RWPE2 (cell line): ENCODE measurements at regions not wholly inside any gene's neighbourhood (a gene's known extent, or its start where the extent isn't known, plus 50 kb on each side); places are given as distances from the start of the nearest gene placed in this dataset.

Experiments
- ATAC-seq: fragments of 200-7000 bp; cut with Tn5 transposase; 3 replicates; pipeline ENCODE4 v1.9.1; 2021; ENCODE audit warnings: low read depth
- DNase-seq: peaks from one replicate; pipeline ENCODE4 v3.0.0-alpha.2; 2020; ENCODE audit warnings: low spot score
- H3K27ac ChIP-seq: fragments of 450-650 bp; 2 replicates; pipeline ENCODE4 v1.5.1; 2017; ENCODE audit warnings: mild to moderate bottlenecking; ENCODE audit not compliant: poor library complexity, severe bottlenecking
- H3K27me3 ChIP-seq: fragments of 250-450 bp; sonication (Bioruptor Pico); 2 replicates; pipeline ENCODE4 v1.5.1; 2021; ENCODE audit warnings: mild to moderate bottlenecking, moderate library complexity; ENCODE audit not compliant: insufficient read depth, poor library complexity, severe bottlenecking
- H3K36me3 ChIP-seq: fragments of 250-450 bp; sonication (Bioruptor Pico); 2 replicates; pipeline ENCODE4 v1.5.1; 2020; ENCODE audit warnings: low read depth, mild to moderate bottlenecking, moderate library complexity
- H3K4me1 ChIP-seq: fragments of 250-450 bp; sonication (Bioruptor Pico); 2 replicates; pipeline ENCODE4 v1.5.1; 2021; ENCODE audit warnings: mild to moderate bottlenecking, moderate library complexity; ENCODE audit not compliant: insufficient read depth, poor library complexity, severe bottlenecking
- H3K4me3 ChIP-seq: fragments of 250-450 bp; sonication (Bioruptor Pico); 2 replicates; pipeline ENCODE4 v1.5.1; 2021; ENCODE audit warnings: mild to moderate bottlenecking, moderate library complexity; ENCODE audit not compliant: severe bottlenecking
- H3K9me3 ChIP-seq: fragments of 250-450 bp; sonication (Bioruptor Pico); 2 replicates; pipeline ENCODE4 v1.5.1; 2021; ENCODE audit warnings: mild to moderate bottlenecking, moderate library complexity; ENCODE audit not compliant: severe bottlenecking
- TF ChIP-seq, protein P1 (sequence below): fragments of 450-650 bp; IDR thresholded peaks from one replicate; pipeline ENCODE4 v1.5.1; 2017; ENCODE audit warnings: mild to moderate bottlenecking, moderate library complexity; ENCODE audit not compliant: poor library complexity, severe bottlenecking

DNA sequence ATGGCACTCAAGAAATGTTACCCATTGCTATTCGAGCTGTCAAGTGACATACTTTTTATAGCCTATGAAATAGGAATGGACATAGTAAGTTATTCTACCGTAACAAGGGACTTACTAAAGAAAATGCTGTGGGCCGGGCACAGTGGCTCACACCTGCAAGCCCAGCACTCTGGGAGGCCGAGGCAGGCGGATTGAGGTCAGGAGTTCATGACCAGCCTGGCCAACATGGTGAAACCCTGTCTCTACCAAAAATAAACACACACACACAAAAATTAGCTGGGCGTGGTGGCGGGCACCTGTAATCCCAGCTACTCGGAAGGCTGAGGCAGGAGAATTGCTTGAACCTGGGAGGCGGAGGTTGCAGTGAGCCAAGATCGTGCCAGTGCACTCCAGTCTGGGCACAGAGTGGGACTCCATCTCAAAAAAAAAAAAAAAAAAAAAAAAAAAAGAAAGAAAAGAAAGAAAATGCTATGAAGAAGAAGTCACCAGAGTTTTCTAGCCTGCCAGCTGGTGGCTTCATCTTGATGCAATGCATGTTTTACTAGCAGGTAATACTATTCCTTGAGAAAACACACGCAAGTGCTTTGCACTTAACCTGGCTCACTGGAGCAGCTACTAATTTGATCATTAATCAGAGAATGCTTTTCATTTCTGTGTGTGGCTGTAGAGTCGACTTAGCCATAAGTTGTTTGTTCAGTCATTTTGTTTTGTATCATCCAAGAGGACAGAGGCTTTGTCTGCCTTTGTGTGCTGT, 166.7 kb upstream of the MYL2 start:
- Histone ChIP-seq H3K9me3 (no peaks in the 10 kb centered on the region), H3K4me3 (no peak overlapping the region), H3K36me3 (no peaks in the 10 kb centered on the region), H3K4me1 (no peaks in the 10 kb centered on the region), H3K27me3 (no peaks in the 10 kb centered on the region), H3K27ac (no peak overlapping the region)
- ATAC-seq = no peak
- DNase-seq = no peak
- TF ChIP-seq, protein P1, sequence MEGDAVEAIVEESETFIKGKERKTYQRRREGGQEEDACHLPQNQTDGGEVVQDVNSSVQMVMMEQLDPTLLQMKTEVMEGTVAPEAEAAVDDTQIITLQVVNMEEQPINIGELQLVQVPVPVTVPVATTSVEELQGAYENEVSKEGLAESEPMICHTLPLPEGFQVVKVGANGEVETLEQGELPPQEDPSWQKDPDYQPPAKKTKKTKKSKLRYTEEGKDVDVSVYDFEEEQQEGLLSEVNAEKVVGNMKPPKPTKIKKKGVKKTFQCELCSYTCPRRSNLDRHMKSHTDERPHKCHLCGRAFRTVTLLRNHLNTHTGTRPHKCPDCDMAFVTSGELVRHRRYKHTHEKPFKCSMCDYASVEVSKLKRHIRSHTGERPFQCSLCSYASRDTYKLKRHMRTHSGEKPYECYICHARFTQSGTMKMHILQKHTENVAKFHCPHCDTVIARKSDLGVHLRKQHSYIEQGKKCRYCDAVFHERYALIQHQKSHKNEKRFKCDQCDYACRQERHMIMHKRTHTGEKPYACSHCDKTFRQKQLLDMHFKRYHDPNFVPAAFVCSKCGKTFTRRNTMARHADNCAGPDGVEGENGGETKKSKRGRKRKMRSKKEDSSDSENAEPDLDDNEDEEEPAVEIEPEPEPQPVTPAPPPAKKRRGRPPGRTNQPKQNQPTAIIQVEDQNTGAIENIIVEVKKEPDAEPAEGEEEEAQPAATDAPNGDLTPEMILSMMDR = no peak

DNA sequence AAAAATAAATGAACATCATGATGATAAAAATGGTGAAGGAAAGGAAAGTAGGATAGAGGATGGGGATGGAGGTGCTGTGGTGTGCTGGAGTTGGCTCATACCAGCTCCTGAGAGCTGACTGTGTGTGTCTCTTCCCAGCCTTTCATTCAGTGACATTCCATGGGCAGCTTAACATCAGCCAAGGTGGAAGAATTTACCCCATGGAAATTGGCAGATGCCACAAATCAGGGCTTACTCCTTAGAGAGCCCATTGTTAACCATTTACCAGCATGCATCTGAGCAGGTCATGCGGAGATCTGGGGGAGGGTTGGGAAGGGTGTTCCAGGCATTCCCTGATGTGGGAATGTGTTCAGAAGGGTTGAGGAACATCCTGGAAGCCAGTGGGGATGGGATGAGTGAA, 164.7 kb upstream of the MYL2 start:
- H3K4me3 ChIP-seq = no peak overlapping the region
- TF ChIP-seq, protein P1 = no peak
- no peaks in the 10 kb centered on the region for H3K9me3 ChIP-seq
- H3K27me3 ChIP-seq = no peaks in the 10 kb centered on the region
- no peaks in the 10 kb centered on the region for H3K4me1 ChIP-seq
- ATAC-seq (no peak), DNase-seq (no peak)
- no peak overlapping the region for H3K27ac ChIP-seq
- H3K36me3 ChIP-seq = no peaks in the 10 kb centered on the region

DNA sequence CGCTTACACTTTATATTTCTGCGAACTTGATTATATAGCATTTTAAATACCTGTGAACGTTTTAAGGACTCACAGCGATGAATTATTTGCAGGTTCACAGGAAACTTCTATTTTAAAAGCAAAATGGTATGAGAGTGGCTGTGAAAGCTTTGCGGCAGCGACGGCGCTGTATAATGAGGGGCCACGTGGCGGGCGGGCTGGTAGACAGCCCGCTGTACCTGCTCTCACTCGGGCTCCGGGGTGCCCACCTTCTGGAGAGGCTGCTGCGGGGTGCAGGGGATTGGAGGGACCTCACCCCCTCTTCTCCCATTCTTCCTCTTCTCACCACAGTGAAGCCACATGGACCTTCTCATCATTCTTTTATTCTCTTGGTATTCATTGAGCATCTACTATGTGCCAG, 164.2 kb upstream of the MYL2 start:
- H3K27ac ChIP-seq = no peak overlapping the region
- TF ChIP-seq, protein P1 = no peak
- no peak for ATAC-seq
- no peaks in the 10 kb centered on the region for H3K9me3 ChIP-seq
- no peaks in the 10 kb centered on the region for H3K36me3 ChIP-seq
- no peak for DNase-seq
- no peaks in the 10 kb centered on the region for H3K27me3 ChIP-seq
- H3K4me1 ChIP-seq = no peaks in the 10 kb centered on the region
- H3K4me3 ChIP-seq = no peak overlapping the region

DNA sequence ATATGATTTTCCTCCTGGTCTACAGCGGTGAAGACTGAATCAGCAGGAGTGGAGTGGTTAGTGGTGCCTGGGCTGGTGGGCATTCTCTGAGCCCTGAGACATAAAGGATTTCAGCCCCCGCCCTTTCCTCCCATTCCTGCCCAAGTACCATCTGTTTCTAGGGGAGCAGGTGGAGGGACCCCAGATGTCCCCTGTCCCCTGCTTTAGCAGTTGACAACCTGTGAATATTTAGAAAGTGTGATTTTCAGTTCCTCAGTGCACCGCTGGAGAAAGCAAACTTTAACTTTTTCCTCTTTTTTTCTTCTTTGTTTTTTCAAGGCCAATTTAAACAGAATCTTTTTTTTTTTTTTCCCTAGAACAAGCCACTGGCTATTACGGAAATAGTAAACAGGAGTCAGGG, 163.8 kb upstream of the MYL2 start:
- TF ChIP-seq, protein P1 = no peak
- Histone ChIP-seq H3K4me3 (no peak overlapping the region), H3K27me3 (no peaks in the 10 kb centered on the region), H3K27ac (no peak overlapping the region), H3K36me3 (no peaks in the 10 kb centered on the region), H3K9me3 (no peaks in the 10 kb centered on the region), H3K4me1 (no peaks in the 10 kb centered on the region)
- ATAC-seq (no peak), DNase-seq (no peak)

DNA sequence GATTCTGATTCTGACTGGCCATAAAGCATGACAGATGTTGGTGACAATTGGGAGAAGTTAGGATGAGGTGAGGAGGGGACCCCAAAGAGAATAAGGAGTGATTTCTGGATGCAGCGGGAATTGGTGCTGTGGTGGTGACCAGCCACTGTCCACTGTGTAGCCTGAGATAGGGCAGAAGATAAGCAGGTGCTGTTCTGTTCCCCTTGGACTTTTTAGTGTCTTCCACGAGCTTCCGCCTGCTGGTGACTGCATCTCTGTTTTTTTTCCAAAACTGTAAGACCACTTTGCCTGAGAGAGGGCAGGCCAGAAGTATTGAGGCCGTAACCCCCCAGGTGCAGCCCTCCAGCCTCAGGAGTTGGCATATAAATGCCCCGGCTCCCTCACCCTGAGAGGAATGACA, 161.2 kb upstream of the MYL2 start:
- DNase-seq (no peak), ATAC-seq (no peak)
- TF ChIP-seq, protein P1 = no peak
- Histone ChIP-seq H3K36me3 (no peaks in the 10 kb centered on the region), H3K9me3 (no peaks in the 10 kb centered on the region), H3K27ac (no peak overlapping the region), H3K4me3 (no peak overlapping the region), H3K4me1 (no peaks in the 10 kb centered on the region), H3K27me3 (no peaks in the 10 kb centered on the region)
